ENCODE measurements at regions not wholly inside any gene's neighbourhood (a gene's known extent, or its start where the extent isn't known, plus 50 kb on each side); places are given as distances from the start of the nearest gene placed in this dataset.

- H4K20me1 ChIP-seq (ENCODE audit: insufficient read depth), result no peaks in the 10 kb centered on the region
- CTCF ChIA-PET, result no interaction called here
These were observed 90.4 kb upstream of the TMCC3 start for GRCh38 chr12:94740601-94741362.

GRCh38 chr12:94736820-94737219 is 86.5 kb upstream of the TMCC3 start:
- DNase-seq, result no peak
- no peak overlapping the region for H3K4me3 ChIP-seq (ENCODE audit: low read depth in 2 of 2, low read length in 1 of 2)
- no peak overlapping the region for H2AFZ ChIP-seq (ENCODE audit: low read depth)
- H4K20me1 ChIP-seq (ENCODE audit: insufficient read depth), result no peaks in the 10 kb centered on the region
- ChIA-PET CTCF (no interaction called here), POLR2A (no interaction called here)
- no peaks in the 10 kb centered on the region for H3K36me3 ChIP-seq (replicated peaks in 1 of 2; ENCODE audit: control insufficient read depth in 1 of 2, insufficient read depth in 2 of 2, low read length in 1 of 2)
- no peaks in the 10 kb centered on the region for H3K9me2 ChIP-seq
- H3K4me1 ChIP-seq (ENCODE audit: control insufficient read depth in 1 of 2, insufficient read depth in 2 of 2, low read depth in 1 of 2, low read length in 1 of 2), result no peaks in the 10 kb centered on the region
- no peaks in the 10 kb centered on the region for H3K9me3 ChIP-seq
- H3K9ac ChIP-seq, result no peak overlapping the region
- no peaks in the 10 kb centered on the region for H3K79me2 ChIP-seq (ENCODE audit: insufficient read depth)
- no peaks in the 10 kb centered on the region for H3F3A ChIP-seq (replicated peaks; ENCODE audit: insufficient read depth)
- no peak for TF ChIP-seq NRF1 (IDR thresholded peaks at IDR 0.05; ENCODE audit: low read depth, low read length)
- TF ChIP-seq, protein P1, sequence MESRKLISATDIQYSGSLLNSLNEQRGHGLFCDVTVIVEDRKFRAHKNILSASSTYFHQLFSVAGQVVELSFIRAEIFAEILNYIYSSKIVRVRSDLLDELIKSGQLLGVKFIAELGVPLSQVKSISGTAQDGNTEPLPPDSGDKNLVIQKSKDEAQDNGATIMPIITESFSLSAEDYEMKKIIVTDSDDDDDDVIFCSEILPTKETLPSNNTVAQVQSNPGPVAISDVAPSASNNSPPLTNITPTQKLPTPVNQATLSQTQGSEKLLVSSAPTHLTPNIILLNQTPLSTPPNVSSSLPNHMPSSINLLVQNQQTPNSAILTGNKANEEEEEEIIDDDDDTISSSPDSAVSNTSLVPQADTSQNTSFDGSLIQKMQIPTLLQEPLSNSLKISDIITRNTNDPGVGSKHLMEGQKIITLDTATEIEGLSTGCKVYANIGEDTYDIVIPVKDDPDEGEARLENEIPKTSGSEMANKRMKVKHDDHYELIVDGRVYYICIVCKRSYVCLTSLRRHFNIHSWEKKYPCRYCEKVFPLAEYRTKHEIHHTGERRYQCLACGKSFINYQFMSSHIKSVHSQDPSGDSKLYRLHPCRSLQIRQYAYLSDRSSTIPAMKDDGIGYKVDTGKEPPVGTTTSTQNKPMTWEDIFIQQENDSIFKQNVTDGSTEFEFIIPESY (IDR thresholded peaks at IDR 0.05; ENCODE audit: borderline replicate concordance, low read depth), result no peak
- H3K27ac ChIP-seq (ENCODE audit: low read depth in 2 of 2, low read length in 1 of 2), result no peak overlapping the region
- 53% methylated on average over 5 of the region's 5 CpGs for WGBS (ENCODE audit: low lambda C conversion rate)
- no peak overlapping the region for H3K4me2 ChIP-seq
- no peaks in the 10 kb centered on the region for H3K27me3 ChIP-seq (ENCODE audit: insufficient read depth)

More at GRCh38 chr12:94740601-94741362, 90.4 kb upstream of the TMCC3 start:
- Histone ChIP-seq H3K79me2 (ENCODE audit: insufficient read depth) (no peaks in the 10 kb centered on the region), H3K4me2 (no peak overlapping the region), H3K27me3 (ENCODE audit: insufficient read depth) (no peaks in the 10 kb centered on the region; the same call in 1 of the 2 replicates), H3K9ac (no peak overlapping the region), H3K9me2 (no peaks in the 10 kb centered on the region), H3K36me3 (replicated peaks in 1 of 2; ENCODE audit: control insufficient read depth in 1 of 2, insufficient read depth in 2 of 2, low read length in 1 of 2) (no peaks in the 10 kb centered on the region), H3K4me1 (ENCODE audit: control insufficient read depth in 1 of 2, insufficient read depth in 2 of 2, low read depth in 1 of 2, low read length in 1 of 2) (no peaks in the 10 kb centered on the region), H3K9me3 (no peaks in the 10 kb centered on the region), H3F3A (replicated peaks; ENCODE audit: insufficient read depth) (no peaks in the 10 kb centered on the region), H2AFZ (ENCODE audit: low read depth) (no peak overlapping the region), H3K4me3 (ENCODE audit: low read depth in 2 of 2, low read length in 1 of 2) (no peak overlapping the region), H3K27ac (ENCODE audit: low read depth in 2 of 2, low read length in 1 of 2) (no peak overlapping the region)
- WGBS (ENCODE audit: low lambda C conversion rate), result 26% methylated on average over 5 of the region's 5 CpGs
- DNase-seq, result no peak
- POLR2A ChIA-PET, result no interaction called here
- TF ChIP-seq RFX5 (IDR thresholded peaks at IDR 0.05; ENCODE audit: low read length) (no peak), FOXM1 (IDR thresholded peaks at IDR 0.05; ENCODE audit: low read depth) (no peak), PBX3 (IDR thresholded peaks at IDR 0.05) (no peak), SMC3 (IDR thresholded peaks at IDR 0.05; ENCODE audit: low read depth, low read length) (no peak), TEAD4 (IDR thresholded peaks at IDR 0.05; ENCODE audit: borderline replicate concordance, insufficient read depth) (no peak)
- TF ChIP-seq, protein P1 (IDR thresholded peaks at IDR 0.05; ENCODE audit: borderline replicate concordance, low read depth), result no peak

Data from SK-N-SH (cell line).